Stimulated activated CD8-positive, alpha-beta memory T cell treated with anti-CD3 and anti-CD28 coated beads, Interleukin-15, amount 100 ng/mL, for 48 hours (primary cell): ENCODE measurements at regions not wholly inside any gene's neighbourhood (a gene's known extent, or its start where the extent isn't known, plus 50 kb on each side); places are given as distances from the start of the nearest gene placed in this dataset.

Source experiments
- DNase-seq, 2 donors: peaks; one replicate each; pipeline ENCODE4 v3.0.0-alpha.2; 2020; ENCODE audit warnings: low read depth in 2 of 2

- DNase-seq, result no peak
Measured at GRCh38 chr5:141747152-141748141, 65.4 kb upstream of the ARAP3 start.

DNA sequence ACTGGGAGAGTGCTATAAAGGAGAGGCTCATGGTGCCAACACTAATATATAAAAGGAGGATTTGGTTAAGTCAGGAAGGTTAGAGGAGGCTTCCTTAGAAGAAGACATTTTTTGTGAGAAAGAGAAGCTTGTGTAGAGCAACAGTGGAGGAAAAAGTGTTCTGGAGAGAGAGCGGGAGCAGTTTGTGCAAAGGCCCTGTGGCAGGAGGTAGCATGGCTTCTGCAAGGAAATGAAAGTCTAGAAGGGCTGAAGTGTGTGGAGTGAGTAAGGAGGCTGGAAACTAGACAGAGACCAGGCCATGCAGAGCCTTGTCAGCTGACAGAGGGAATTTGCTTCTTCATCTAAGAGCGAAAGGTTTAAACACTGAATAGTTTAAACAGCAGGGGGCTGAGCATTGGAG is 64.4 kb upstream of the ARAP3 start:
- no peak for DNase-seq

DNA sequence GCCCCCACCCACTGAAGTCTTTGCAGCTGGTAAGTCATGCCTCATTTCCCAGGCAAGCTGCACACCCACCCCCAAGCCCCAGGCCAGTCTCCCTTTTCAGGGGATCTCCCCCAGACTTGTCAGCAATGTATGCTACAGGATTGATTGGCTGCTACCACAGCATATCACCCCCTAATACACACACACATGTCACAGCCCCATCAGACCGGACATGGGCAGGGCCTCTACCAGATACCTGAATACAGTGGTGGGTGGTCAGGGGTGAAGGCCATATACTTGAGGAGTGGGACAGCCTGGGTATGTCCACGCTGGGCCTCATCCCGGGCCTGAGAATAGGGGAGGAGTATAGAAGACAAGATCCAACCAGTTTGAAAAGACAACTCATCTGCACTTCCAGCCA is 63.4 kb upstream of the ARAP3 start:
- no peak for DNase-seq

GRCh38 chr5:141743866-141744272 is 61.8 kb upstream of the ARAP3 start:
- DNase-seq, result no peak

- no peak for DNase-seq
Measured at GRCh38 chr5:141742866-141743851, 61.1 kb upstream of the ARAP3 start.

DNA sequence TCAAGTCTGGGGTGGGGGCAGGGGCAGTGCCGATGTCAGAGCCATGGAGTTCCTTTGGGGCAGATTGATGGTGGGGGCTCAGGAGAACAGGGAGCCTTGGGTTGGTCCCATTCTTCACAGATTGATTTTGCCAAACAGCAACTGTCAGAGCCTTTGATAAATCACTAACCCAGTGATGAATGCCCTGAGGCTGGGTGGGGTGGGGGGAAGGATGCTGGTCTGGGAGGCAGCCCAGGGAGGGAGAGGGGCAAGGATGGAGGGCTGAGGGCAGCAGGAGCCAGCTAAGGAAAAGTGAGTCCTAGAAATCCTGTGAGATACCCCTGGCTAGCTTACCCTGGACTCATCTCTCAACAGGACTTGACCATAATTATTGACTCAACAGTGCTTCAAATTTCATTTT is 60.1 kb upstream of the ARAP3 start:
- DNase-seq, result no peak

DNA sequence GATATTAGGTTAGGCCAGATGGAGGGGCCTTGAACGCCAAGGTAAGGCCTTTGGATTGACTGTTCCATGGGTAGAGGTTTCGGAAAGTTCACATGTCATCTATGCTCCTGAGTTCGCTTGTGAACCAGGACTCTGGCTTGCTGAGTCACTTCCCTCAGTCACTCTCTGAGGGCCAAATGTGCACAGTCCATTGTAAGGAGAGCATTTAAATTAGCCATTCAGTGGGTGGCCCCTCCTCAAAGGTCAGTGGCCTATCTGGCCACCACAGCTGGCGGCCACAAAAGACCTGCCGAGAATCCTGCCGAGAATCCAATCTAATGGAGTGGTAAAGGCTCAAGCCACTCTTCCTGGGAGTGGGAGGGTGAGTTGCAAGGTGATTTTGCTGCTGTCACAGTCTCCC is 58.9 kb upstream of the ARAP3 start:
- DNase-seq, result no peak

GRCh38 chr5:141737535-141737934 is 55.5 kb upstream of the ARAP3 start:
- DNase-seq, result no peak

GRCh38 chr5:141735823-141736222 is 53.8 kb upstream of the ARAP3 start:
- DNase-seq, result no peak

DNA sequence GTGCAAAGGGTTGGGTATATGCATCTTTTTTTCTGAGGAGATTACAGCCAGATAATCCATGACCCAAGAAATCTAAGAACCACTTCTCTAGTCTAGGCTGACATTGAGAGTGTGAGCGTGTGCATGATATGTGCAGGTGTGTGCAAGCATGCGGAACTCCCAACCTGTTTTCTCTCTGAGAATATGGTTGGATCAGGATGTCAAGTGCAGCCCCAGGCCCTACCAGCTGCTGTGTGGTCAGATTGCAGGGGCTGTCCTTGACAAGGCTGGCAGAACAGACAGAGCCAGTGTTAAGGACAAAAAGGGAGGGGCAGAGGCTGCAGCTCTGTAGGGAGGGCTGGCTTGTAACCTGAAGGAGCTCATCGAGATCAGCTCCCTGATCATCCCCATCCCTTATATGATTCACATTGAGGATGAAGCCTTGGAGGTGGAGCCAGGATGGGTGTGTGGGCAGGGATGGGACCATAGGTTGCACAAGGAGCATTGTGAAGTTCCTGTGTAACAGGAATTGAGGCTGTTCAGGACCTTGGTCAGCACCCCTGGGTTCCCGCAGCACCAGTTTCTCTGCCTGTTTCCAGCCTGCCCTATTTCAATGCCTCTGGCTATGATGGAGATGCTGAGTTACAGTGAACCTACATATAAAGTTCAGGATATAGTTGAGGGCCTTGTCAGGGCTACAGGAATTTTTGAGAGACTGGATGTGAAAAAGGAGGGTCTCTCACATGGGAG is 52.6 kb upstream of the ARAP3 start:
- DNase-seq, result peak in 1 of 2 donors; percentile 2

- DNase-seq, result no peak
Measured at GRCh38 chr5:141733198-141733597, 51.2 kb upstream of the ARAP3 start.

GRCh38 chr5:141732417-141732816 is 50.4 kb upstream of the ARAP3 start:
- DNase-seq, result no peak
